ENCODE measurements at regions not wholly inside any gene's neighbourhood (a gene's known extent, or its start where the extent isn't known, plus 50 kb on each side); places are given as distances from the start of the nearest gene placed in this dataset.

DNA sequence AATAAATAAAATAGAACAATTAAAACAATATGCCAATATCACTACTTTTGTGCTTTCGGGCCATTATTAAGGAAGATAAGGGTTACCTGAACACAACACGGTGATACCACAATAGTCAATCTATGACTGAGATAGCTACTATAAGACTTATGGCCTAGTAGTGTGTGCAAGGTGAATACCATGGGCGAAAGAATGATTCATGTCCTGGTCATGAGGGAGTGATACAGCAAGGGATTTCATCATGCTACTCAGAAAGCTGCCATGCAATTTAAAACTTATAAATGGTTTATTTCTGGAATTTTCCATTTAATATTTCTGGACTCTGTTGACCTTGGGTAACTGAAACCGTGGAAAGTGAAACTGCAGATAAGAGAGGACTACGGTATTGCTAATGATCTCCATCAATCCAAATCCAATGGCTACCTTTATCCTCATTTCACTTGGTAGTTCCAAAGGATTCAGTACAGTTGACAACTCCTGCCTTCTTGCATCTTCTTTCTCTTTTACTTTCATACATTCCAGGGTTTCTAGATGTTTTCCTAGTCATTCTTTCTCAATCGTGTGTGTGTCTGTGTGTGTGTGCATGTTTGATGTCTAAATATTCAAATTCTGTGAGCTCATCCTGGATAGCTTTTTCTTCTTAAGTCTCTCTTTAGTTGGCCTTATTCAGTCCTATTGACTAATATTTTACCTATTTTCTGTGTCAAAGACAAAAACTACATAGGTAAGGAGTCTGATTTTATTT, 100.5 kb upstream of the MAGI2 start:
- Histone ChIP-seq H3K27ac (no peak overlapping the region), H3K4me1 (no peaks in the 10 kb centered on the region)
- TF ChIP-seq Cebpa-rat (IDR thresholded peaks at IDR 0.05): no peak

GRCh38 chr7:79552463-79552862, 99.0 kb upstream of the MAGI2 start:
- no peaks in the 10 kb centered on the region for H3K9me3 ChIP-seq
- H3K27ac ChIP-seq: no peak overlapping the region
- no peaks in the 10 kb centered on the region for H3K4me1 ChIP-seq
- H3K27me3 ChIP-seq: no peaks in the 10 kb centered on the region
- H3K9ac ChIP-seq: no peak overlapping the region
- no peak overlapping the region for H3K4me3 ChIP-seq
- no peak for TF ChIP-seq Cebpa-rat (IDR thresholded peaks at IDR 0.05)
- H4K20me1 ChIP-seq: no peaks in the 10 kb centered on the region
- no peak overlapping the region for H3K4me2 ChIP-seq
- H3K36me3 ChIP-seq: no peaks in the 10 kb centered on the region

More for the DNA sequence above, 100.5 kb upstream of the MAGI2 start:
- no peaks in the 10 kb centered on the region for H4K20me1 ChIP-seq
- H3K4me2 ChIP-seq: no peak overlapping the region
- no peak overlapping the region for H3K9ac ChIP-seq
- no peaks in the 10 kb centered on the region for H3K9me3 ChIP-seq
- H3K36me3 ChIP-seq: no peaks in the 10 kb centered on the region
- no peak overlapping the region for H3K4me3 ChIP-seq
- no peaks in the 10 kb centered on the region for H3K27me3 ChIP-seq

DNA sequence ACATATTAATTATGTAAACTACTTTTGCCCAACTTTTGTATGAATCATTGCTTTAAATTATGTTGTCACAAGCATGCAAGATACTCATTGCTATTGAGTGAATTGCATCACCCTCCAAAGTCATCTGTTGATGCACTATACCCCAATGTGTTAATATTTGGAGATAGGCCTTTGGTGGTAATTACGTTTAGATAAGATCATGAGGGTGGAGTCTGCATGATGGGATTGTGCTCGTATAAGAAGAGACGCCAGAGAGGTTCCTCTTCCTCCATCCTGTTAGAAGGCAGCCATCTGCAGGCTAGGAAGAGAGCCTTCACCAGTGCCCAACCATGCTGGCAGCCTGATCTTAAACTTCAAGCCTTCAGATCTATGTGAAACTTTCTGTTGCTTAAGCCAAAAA, 95.3 kb upstream of the MAGI2 start:
- Histone ChIP-seq H4K20me1 (no peaks in the 10 kb centered on the region), H3K4me1 (no peaks in the 10 kb centered on the region), H3K4me2 (no peak overlapping the region), H3K4me3 (no peak overlapping the region), H3K9me3 (no peaks in the 10 kb centered on the region), H3K36me3 (no peaks in the 10 kb centered on the region), H3K27ac (no peak overlapping the region), H3K27me3 (no peaks in the 10 kb centered on the region), H3K9ac (no peak overlapping the region)
- TF ChIP-seq Cebpa-rat (IDR thresholded peaks at IDR 0.05): no peak

DNA sequence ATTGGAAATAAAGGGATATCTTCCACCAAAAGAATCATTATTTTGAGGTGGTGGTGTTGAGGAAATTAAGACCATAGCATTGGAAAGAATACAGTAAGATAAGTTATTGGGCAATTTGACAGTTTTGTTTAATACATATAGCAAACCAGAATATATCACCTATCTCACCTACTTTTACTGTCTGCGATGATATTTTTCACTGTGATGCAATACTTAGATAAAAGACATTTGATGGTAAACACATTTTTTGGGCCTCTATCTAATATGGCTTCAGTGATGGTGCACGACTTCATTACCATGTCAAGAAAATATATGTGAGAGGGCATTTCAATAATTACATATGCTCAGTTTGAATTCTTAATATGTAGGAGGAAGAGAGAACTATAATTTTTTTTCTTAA, 93.7 kb upstream of the MAGI2 start:
- Histone ChIP-seq H3K4me1 (no peaks in the 10 kb centered on the region), H3K4me2 (no peak overlapping the region), H3K36me3 (no peaks in the 10 kb centered on the region), H3K27me3 (no peaks in the 10 kb centered on the region), H3K4me3 (no peak overlapping the region), H3K27ac (no peak overlapping the region), H3K9ac (no peak overlapping the region), H3K9me3 (no peaks in the 10 kb centered on the region), H4K20me1 (no peaks in the 10 kb centered on the region)
- TF ChIP-seq Cebpa-rat (IDR thresholded peaks at IDR 0.05): no peak

- Histone ChIP-seq H3K27ac (no peak overlapping the region), H4K20me1 (no peaks in the 10 kb centered on the region), H3K4me1 (no peaks in the 10 kb centered on the region), H3K27me3 (no peaks in the 10 kb centered on the region), H3K4me3 (no peak overlapping the region), H3K4me2 (no peak overlapping the region), H3K36me3 (no peaks in the 10 kb centered on the region), H3K9me3 (no peaks in the 10 kb centered on the region), H3K9ac (no peak overlapping the region)
- TF ChIP-seq Cebpa-rat (IDR thresholded peaks at IDR 0.05): no peak
Observed at GRCh38 chr7:79540592-79540991, 87.1 kb upstream of the MAGI2 start.

DNA sequence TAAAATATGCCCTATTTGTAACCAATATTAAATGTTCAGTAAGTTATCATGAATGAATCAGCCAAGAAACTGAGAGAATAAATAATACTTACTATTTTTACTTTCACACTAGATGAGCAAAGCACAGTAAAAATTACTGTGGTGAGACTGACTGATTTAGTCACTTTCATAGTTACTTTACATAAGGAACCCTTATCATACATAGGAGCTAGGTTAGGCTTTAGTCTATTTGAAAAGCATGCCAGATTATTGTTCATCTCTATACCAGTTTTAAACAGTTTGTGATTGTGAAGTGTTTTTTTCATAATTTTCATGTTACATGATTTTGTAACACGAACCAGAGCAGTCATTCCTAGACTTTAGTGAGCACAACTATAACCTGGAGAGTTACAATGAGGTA, 80.7 kb upstream of the MAGI2 start:
- Histone ChIP-seq H3K27ac (no peak overlapping the region), H3K27me3 (no peaks in the 10 kb centered on the region), H3K9ac (no peak overlapping the region), H3K4me3 (no peak overlapping the region), H3K9me3 (no peaks in the 10 kb centered on the region), H3K36me3 (no peaks in the 10 kb centered on the region), H4K20me1 (no peaks in the 10 kb centered on the region), H3K4me2 (no peak overlapping the region), H3K4me1 (no peaks in the 10 kb centered on the region)
- no peak for TF ChIP-seq Cebpa-rat (IDR thresholded peaks at IDR 0.05)

DNA sequence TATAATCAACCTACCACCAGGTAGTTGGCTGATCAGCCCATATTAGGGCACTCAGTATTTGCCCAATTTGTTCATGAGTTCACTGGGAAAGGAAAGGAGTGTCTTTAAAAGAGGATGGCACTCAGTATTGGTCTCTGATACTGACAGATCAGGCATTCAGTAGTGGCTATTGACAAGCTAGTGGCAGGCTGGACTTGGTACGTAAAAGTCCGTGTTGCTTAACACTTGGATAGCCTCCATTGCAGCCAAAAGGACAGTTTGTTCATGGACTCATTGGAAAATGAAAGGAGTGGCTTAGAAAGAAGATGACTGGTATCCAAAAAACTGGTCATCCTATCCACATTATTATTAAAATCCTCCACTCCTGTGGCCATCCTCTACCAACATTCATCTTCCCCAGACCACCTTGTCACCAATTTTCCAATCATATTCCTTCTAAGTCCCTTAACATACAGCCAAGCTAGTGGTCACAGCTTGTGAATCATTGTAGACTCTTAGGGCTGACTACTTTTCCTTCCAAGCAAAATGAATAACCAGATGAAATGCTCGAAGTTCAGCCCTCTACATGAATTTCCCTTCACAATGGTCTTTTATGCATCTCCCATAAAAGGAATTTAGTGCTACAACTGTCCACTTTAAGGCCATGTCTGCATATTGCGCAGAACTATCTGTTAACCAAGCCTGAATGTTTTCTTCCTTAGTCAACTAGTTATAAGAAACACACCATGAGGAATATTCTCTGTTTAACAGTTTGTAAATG, 78.6 kb upstream of the MAGI2 start:
- Histone ChIP-seq H3K27ac (no peak overlapping the region), H3K36me3 (no peaks in the 10 kb centered on the region), H3K9ac (no peak overlapping the region), H3K4me1 (no peaks in the 10 kb centered on the region), H3K27me3 (no peaks in the 10 kb centered on the region), H3K4me3 (no peak overlapping the region), H3K9me3 (no peaks in the 10 kb centered on the region), H4K20me1 (no peaks in the 10 kb centered on the region), H3K4me2 (no peak overlapping the region)
- TF ChIP-seq Cebpa-rat (IDR thresholded peaks at IDR 0.05): no peak

- Histone ChIP-seq H3K9me3 (no peaks in the 10 kb centered on the region), H3K4me1 (no peaks in the 10 kb centered on the region), H3K4me3 (no peak overlapping the region), H3K4me2 (no peak overlapping the region), H3K9ac (no peak overlapping the region), H3K27ac (no peak overlapping the region), H3K36me3 (no peaks in the 10 kb centered on the region), H4K20me1 (no peaks in the 10 kb centered on the region), H3K27me3 (no peaks in the 10 kb centered on the region)
- TF ChIP-seq Cebpa-rat (IDR thresholded peaks at IDR 0.05): no peak
Observed at GRCh38 chr7:79531116-79531515, 77.6 kb upstream of the MAGI2 start.

- Histone ChIP-seq H3K4me3 (no peak overlapping the region), H3K4me1 (no peaks in the 10 kb centered on the region), H3K36me3 (no peaks in the 10 kb centered on the region), H3K27ac (no peak overlapping the region), H4K20me1 (no peaks in the 10 kb centered on the region), H3K9ac (no peak overlapping the region), H3K9me3 (no peaks in the 10 kb centered on the region), H3K27me3 (no peaks in the 10 kb centered on the region), H3K4me2 (no peak overlapping the region)
- TF ChIP-seq Cebpa-rat (IDR thresholded peaks at IDR 0.05): no peak
Observed at GRCh38 chr7:79529881-79530235, 76.4 kb upstream of the MAGI2 start.

DNA sequence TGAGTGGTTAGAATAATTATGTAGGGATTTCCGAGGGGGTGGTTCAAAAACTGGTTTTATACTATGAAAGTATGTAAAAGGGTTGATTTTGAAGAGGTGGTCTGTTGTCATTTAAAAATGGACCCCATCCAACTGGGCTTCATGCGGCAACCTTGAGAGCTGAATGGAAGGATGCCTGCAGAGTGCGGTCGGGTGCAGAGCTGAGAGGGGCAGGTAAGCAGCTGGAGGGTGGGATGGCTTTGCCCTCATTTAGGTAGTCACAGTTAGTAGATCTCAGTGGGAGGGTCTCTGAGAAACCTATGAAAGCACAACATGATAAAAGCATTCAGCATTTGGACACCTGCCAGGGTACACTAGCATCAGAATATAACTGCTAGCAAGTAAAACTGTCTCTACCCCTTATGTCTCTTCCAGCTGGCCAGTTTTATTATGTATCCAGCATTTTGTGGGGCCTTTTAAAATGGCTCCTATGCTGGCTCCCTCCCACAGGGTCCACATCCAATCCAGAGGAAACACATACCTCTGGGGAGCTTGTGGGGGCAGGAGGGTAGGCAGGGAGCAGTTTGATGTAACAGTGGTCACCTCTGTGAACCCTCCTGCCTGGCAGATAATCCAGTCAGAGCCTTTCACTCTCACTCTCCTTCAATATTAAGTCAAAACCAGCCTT, 75.9 kb upstream of the MAGI2 start:
- no peak for TF ChIP-seq Cebpa-rat (IDR thresholded peaks at IDR 0.05)
- Histone ChIP-seq H3K27ac (no peak overlapping the region), H3K27me3 (no peaks in the 10 kb centered on the region), H3K9me3 (no peaks in the 10 kb centered on the region), H3K36me3 (no peaks in the 10 kb centered on the region), H3K9ac (no peak overlapping the region), H3K4me3 (no peak overlapping the region), H3K4me1 (no peaks in the 10 kb centered on the region), H3K4me2 (no peak overlapping the region), H4K20me1 (no peaks in the 10 kb centered on the region)

Measured in BLaER1 (cell line).